G401 (cell line): ENCODE measurements at regions not wholly inside any gene's neighbourhood (a gene's known extent, or its start where the extent isn't known, plus 50 kb on each side); places are given as distances from the start of the nearest gene placed in this dataset.

ENCODE experiments used
- DNase-seq: peaks from one replicate; pipeline ENCODE4 v3.0.0-alpha.2; 2015; ENCODE audit warnings: low spot score
- in situ Hi-C: cut with HindIII; loops from 2 replicates; pipeline ENCODE4 v1.10.0; 2016; ENCODE audit warnings: low sequenced_read_pairs, mixed read lengths

DNA sequence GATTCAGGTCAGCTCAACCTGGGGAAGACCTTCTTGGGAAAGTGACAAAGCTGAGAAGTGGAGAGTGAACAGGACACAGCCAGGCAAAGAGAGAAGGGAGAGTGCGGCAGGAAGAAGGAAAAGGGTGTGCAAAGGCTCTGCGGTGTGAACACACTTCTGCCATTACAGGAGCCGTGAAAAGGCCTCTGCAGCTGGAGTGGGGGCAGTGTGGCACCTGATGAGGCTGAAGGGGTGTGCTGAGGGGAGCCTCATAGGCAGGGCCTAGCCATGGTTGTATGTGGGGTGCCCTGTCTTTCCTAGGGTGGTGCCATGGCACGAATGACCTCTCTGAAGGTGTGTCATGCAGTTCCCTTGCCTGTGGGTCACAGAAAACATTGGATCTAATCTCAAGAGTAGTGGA, 347.6 kb downstream of the CYRIA start:
- DNase-seq: no peak
- in situ Hi-C loops: no loop called here

DNA sequence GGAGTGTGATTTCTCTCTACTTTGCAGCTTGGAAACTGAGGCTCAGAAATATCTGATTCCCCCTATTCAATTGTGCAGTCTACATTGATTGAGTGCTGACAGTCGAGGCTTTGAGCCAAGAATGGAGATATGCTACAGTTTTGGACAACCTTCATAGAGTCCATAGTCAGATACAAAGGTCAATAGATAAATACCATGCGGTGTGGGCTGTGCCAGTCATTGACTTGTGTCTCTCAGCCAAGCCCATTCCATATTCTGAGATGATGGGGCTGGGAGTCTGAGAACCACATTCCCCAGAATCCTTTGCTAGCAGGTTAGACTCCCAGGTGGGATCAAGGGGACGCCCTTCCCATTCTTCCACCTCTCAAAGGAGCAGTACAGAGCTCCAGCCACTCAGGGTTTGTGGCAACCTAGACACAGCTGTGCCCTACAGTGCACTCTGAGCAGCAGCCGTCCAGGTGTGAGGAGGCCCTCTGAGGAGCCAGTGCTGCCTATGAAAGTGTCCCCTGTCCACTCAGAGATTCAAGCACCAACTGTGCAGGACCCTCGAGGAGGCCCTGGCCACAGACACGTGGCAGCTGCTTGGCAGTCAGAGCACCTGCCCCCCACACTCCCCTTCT, 348.3 kb downstream of the CYRIA start:
- no peak for DNase-seq
- in situ Hi-C loops: no loop called here

DNA sequence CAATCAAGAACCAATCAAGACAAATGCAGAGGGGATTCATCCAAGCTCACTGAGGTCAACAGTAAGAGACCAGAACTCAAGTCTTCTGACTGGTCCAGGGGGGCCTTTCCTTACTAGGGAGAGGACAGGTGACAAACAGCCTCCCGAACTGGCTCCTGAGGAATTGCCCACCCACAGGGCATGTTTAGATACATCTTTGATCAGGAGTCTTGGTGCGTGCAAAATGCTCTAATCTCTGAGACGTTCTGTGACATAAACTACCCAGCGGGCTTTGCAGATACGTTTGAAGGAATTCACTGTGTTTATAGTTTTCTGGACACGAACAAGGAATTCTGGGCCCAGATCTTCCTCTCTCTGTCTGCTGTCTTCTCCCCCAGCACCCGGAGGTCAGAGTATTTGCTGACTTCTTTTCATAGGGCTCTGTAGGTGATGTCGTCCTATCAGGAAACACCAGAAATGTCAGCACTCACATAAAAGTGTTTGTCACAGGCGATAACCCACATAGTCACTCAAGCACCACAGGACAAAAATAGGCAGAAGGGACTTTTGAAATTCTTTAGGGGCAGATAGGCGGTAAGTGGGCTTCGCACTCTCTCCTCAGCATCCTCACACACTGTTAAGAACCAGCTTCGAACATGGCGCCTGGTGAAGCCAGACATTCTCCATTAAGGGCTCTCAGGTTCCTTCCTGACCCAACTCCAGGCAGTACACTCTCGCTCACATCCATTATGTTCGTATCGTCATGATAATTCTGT, 349.0 kb downstream of the CYRIA start:
- DNase-seq: no peak
- in situ Hi-C loops: no loop called here

DNA sequence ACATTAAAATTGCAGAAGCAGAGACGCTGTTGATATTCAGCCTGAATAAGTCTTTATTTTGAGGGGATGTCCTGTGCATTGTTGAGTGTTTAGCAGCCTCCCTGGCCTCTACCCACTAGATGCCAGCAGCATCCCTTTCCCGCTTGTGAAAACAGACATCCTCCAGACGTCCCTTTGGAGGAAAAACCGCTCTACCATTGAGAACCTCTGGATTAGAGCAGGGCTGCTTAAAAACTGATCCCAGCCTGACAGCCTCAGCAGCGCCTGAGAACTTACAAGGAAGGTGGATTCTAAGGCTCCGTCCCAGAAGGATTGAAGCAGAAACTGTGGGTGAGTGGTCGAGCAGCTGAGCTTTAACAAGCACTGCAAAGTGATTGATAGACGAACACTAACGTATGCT, 349.7 kb downstream of the CYRIA start:
- in situ Hi-C loops: no loop called here
- no peak for DNase-seq

DNA sequence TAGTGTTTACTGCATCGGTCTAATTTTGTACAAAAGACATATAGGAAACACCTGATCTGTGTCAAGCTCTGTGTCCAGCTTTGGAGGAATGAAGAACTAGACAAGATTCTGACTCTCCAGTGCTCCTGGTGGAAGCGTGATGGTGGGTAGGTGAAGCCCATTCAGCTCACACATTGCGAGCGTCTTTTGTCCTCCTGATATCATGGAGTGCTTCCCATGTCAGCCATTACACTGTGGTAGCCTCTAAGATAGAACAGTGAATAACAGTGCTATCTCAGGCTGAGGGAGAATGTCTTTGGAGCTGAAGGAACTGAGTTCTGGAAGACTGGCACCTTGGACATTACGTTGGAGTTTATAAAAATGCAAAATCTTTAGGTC, 350.2 kb downstream of the CYRIA start:
- in situ Hi-C loops: no loop called here
- no peak for DNase-seq

DNA sequence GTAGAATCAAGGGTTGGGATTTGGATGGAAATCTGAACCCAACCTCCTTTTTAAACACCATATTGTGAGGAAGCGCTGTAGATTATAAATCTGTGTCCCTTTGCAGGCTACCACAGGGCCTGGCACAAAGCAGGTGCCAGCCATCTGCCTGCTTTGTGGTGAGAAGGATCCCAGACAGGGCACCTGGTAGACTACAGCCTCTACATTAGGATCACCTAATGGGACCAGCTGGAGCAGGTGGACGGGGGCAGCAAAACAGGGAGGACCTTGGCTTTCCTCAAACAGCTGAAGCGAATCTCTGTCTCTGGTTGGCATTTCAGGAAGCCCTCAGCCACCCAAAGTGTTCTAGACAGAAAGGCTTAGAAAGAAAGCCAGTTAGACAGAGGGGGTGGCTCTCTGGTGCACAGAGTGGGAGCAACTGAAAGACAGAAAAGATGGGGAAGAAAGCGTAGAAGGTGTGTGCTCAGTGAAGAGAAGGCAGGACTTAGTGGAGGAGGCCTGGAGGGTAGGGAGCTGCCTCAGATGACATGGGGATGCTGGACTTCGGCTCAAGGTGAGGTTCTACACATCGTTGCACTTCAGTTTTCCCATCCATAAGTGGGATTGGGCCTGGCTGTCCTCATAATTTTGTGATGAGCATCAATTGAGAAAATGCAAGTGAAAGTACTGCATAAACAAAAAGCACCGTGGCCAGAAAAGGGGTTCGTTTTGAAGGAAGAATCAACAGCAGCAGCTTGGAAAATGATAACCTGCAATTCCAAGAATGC, 350.8 kb downstream of the CYRIA start:
- DNase-seq: peak; percentile 93
- in situ Hi-C loops: no loop called here

DNA sequence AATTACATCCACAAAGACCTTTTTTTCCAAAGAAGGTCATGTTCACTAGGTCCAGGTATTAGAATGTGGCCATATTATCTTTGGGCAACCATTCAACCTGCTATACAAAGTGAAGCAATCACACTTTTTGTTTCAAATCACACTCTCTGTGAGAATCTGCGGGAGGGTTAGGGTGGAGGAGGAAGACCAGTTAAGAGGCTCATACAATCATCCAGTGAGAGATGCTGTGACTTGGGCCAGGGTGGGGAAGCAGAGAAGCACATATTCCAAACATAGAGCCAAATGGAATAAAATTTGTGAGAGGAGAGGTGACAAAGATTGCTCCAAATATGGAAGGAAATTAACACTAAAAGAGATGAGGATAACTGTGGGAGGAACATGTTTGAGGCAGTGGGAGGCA, 351.6 kb downstream of the CYRIA start:
- in situ Hi-C loops: no loop called here

DNA sequence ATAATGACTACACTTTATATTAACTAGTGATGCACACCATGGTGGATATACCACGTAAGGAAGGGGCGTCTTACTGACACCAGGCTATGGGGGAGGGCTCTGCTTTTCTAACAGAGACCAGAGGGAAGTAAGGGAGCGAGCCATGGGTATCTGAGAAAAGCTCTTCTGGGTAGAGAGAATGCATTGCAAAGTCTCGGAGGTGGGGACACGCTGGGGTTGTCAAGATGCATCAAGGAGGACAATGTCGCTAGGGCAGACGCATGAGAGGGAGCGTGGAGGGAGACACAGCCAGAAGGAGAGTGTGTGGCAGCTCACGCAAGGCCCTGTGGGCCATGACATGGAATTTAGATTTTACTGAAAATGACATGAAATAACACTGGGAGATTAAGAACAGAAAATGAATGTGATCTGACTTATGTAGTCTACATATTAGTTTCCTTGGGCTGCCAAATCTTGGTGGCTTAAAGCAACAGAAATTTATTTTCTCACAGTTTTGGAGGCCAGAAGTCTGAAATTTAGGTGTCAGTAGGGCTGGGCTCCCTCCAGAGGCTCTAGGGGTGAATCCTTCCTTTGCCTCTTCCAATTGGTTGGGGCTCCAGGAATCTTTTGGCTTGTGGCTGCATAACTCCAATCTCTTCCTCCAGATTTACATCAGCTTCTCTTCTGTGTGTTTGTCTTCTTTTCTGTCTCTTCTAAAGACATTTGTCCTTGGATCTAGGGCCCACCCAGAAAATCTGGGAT, 352.2 kb downstream of the CYRIA start:
- DNase-seq: no peak
- in situ Hi-C loops: no loop called here

More for the DNA sequence above, 351.6 kb downstream of the CYRIA start:
- DNase-seq: no peak

DNA sequence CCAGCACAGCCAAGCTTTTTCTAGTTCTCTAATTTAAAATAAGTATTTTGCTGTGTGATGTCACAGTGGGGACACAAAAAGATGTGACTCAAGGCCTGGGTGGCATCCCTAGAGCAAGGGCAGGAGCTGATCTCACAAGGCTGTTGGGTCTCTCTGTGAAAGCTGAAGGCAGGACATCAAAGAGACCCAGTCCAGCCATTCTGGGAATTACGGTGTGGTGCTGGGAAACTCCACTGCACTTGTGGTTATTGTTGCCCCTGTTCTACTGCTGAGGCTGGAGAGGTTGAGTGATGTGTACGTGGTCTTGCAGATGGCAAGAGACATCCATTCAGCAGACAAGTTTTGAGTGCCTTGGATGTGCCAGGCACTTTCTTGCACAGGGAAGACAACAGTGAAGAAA, 352.9 kb downstream of the CYRIA start:
- no peak for DNase-seq
- in situ Hi-C loops: no loop called here

DNA sequence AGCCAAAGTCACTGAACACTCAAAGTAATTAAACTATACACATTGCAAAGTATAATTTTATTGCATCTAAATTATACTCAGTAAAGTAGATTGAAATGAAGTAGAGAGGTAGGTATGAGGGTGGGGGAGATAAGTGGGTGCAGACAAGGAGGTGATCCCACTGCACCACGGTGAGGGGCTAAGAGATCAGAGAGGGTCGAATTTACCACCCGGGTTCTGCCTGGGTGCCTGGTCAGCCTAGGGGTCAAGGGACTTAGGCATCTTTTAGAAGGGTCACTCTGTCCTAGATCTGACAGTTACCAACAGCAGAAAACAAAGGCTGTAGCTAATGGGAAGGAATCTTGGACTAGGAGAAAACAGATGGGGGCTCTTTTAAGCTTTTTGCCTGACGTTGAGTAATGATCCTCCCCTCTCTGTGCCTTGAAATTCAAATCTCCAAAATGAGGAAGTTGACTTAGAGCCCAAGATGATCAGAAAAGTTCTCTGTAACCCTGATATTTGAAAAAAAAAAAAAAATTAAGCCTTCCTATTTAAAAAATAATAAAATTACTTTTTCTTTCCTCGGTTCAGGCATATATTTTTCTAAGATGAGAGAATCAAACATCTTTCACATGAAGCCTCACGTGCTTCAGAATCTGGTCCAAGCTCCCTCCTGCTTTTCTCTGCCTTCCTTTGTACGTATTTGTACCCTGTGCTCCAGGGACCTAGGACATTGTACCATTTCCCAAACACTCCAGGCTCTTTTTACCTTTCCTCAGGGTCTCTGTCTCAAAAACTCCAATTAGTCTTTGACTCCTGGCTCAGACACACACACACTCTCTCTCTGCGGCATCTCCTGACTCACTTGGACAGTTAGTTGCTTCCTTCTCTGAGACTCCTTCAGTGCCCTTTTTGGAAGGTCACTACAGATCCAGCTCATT, 353.9 kb downstream of the CYRIA start:
- no peak for DNase-seq
- in situ Hi-C loops: no loop called here

DNA sequence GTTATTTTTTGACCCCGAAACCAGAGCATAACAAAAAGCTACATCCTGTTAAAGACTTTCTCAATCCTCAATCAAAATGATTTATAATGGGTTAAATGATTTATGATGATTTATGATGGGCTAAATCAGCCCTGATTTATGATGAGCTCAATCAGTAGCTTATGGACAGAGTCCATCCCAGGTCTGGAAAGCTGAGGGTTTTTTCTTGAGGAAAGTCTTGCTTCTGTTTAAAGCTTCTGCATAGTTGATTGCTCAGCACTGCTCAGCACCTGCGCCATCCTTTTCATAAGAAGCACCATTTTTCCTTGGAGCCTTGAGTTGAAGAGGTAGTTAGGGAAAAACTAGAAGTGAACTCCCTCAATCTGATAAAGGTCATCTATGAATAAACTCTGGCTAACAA, 356.8 kb downstream of the CYRIA start:
- in situ Hi-C loops: no loop called here
- no peak for DNase-seq

DNA sequence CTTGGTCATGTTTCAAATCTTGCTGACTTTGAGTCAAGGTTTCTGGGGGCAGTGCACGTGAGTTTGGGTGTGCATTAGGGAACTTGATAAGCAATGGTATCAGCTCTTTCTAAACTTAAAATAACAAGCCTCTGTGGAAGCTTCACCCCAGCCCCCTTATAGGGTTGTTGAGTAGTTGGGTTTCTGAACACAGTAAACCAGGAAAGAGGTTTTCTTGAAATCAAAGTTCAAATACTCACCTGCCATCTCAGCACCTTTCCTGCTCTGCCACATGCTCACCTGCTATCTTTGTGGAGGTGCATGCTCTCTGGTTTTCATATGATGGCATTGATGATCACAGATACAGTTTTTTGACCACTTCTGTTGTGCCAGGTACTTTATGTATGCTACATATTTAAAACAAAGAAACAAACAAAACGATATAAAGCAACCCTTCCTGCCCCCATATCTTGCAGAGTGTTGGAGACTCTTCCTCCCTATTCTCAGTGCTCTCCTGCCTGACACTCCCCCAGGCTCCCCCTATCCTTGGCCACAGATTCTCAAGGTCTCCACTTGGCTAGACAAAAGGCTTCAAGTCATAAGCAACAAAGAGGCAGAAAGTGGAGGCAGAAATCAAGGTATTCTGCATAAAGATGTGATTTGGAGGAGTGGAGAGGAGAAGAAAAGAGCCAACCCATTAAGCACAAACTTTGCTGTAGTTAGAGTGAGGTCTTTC, 360.6 kb downstream of the CYRIA start:
- no peak for DNase-seq
- in situ Hi-C loops: no loop called here

DNA sequence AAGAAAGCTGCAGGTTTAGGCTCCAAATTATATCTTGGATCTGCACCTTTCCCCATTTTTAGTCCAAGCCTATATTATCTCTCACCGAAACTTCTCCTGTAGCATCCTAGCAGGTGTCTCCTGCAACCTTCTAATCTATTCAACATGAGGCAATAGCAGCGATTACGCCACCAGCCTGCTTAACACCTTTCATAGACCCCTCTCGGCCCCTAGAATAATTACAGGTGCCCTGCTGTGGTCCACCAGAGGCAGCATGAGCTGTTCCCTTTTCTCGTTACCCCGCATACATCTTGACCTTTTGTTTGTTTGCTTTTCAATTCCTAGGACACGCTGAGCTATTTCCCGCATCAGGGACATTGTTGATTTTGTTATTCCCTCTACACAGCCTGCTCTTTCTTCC, 361.9 kb downstream of the CYRIA start:
- no peak for DNase-seq
- in situ Hi-C loops: no loop called here

DNA sequence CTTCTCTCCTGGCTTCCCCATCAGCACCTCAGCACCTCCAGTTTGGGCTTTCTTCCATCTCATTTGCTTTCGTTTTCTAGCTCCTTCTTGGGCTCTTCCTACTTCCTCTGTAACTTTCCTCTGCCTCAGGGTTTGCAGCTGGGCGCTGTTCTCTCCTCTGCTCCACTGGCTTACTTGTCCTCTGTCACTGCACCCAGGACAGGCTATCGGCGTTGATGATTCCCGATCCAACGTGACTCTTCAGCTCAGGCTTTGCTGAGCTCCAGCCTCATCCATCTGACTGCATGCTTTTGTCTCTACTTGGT, 362.4 kb downstream of the CYRIA start:
- in situ Hi-C loops: no loop called here
- DNase-seq: no peak

DNA sequence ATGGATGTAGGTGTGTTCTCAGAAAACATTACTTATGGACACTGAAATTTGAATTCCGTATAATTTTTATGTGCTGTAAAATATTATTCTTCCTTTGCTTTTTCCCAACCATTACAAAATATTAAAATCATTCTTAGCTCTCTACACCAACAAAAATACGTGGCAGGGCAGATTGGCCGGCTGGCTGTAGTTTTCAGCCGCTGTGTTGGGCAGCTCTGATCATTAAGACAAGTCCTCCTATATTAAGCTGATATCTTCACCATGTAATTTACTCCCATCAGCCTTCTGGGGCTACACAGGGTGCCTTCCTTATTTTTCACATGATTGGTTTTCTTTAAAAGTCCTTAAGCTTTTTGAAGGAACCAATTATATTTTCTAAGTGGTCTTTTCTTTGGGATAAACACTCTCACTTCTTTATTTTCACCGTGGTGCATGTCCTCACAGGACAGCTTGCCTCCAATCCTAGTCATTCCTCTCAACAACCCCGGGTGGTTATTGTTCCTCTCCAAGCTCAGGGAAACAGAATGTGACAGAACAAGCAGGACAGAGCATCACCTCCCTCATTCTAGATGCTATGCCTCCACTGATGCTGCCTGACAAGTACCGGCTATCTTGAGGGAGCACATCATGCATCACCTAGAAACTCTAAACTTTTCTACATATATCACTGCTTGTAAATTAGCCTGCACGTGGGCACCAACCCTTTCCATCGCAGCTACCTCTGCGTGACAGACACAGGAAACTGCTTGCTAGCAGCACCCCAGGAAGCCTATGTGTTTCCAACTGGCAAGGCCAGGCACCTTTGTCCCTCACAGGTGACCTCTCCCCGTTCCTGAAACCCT, 362.3 kb downstream of the MYCN start:
- in situ Hi-C loops: no loop called here
- DNase-seq: no peak

DNA sequence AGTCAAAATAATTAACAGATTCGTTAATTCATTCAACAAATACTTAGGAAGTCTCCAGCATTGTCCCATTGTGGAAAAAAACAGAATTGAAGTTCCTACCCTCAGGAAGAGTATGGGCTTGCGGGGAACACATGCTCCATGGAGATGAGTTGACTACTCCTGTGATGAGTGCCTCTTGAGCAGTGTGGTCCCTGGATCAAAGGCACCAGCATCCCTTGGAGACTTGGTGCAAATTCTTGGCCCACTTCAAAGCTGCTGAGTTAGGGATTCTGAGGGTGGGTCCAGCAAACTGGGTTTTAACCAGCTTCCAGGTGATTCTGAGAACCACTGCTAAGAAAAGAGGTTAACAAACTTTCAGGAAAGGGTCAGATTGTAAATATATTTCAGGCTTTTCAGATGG, 361.6 kb downstream of the MYCN start:
- DNase-seq: no peak
- in situ Hi-C loops: no loop called here

DNA sequence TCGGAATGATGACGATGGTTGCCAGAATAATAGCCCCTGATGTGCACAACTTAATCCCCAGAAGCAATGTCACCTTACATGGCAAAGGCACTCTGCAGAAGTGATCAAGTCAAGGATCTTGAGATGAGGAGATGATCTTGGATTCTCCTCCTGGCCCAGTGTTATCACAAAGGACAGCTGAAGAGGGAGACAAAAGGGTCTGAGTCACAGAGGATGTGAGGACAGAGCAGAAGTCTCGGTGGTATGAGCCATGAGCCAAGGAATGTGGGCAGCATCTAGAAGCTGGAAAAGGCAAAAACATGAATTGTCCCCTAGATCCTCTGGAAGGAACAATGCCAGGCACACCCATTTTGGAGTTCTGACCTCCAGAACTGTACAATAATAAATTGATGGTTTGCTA, 358.5 kb downstream of the MYCN start:
- in situ Hi-C loops: no loop called here
- no peak for DNase-seq
